Spleen (tissue), 11 donors: ENCODE measurements at regions not wholly inside any gene's neighbourhood (a gene's known extent, or its start where the extent isn't known, plus 50 kb on each side); places are given as distances from the start of the nearest gene placed in this dataset.

Experiments used
- DNase-seq: peaks from one replicate; pipeline ENCODE4 v3.0.0-alpha.2; 2020
- H3K27ac ChIP-seq, 8 donors: fragments of 200-600 bp; sonication (generic) in 7 of 8; 1 replicate in 4 of 8; 2 replicates in 4 of 8; pipeline versions ENCODE4 v1.5.0 to v1.8.0; 2016 to 2021; ENCODE audit warnings: inconsistent platforms in 4 of 8, mild to moderate bottlenecking in 4 of 8, moderate library complexity in 1 of 8
- H3K27me3 ChIP-seq, 7 donors: fragments of 200-600 bp; sonication (generic) in 6 of 7; replicated peaks in 1 of 7; 1 replicate in 4 of 7; 2 replicates in 3 of 7; pipeline versions ENCODE4 v1.5.0 to v1.8.0; 2016 to 2021; ENCODE audit warnings: inconsistent platforms in 3 of 7, mild to moderate bottlenecking in 1 of 7
- H3K36me3 ChIP-seq, 6 donors: fragments of 200-600 bp; sonication (generic) in 5 of 6; 1 replicate in 4 of 6; 2 replicates in 2 of 6; pipeline versions ENCODE4 v1.5.0 to v1.8.0; 2016 to 2021; ENCODE audit warnings: inconsistent platforms in 2 of 6
- H3K4me1 ChIP-seq, 6 donors: fragments of 200-600 bp; sonication (generic) in 5 of 6; 1 replicate in 3 of 6; 2 replicates in 3 of 6; pipeline versions ENCODE4 v1.5.0 to v1.8.0; 2016 to 2021; ENCODE audit warnings: inconsistent platforms in 3 of 6
- H3K4me3 ChIP-seq, 8 donors: fragments of 200-600 bp; sonication (generic) in 7 of 8; 1 replicate in 4 of 8; 2 replicates in 4 of 8; pipeline versions ENCODE4 v1.5.0 to v1.8.0; 2016 to 2021; ENCODE audit warnings: inconsistent platforms in 4 of 8, mild to moderate bottlenecking in 4 of 8, moderate library complexity in 2 of 8
- H3K9me3 ChIP-seq, 8 donors: fragments of 200-600 bp; sonication (generic) in 7 of 8; 1 replicate in 4 of 8; 2 replicates in 4 of 8; pipeline versions ENCODE4 v1.5.0 to v1.8.0; 2016 to 2021; ENCODE audit warnings: inconsistent platforms in 4 of 8
- POLR2A ChIP-seq, 3 donors: fragments of 450-650 bp; IDR thresholded peaks; one replicate each; pipeline ENCODE4 v1.5.1; 2017; ENCODE audit warnings: antibody characterized with exemption in 3 of 3, mild to moderate bottlenecking in 1 of 3
- POLR2AphosphoS5 ChIP-seq, 3 donors: sonication (generic); formaldehyde crosslinking; IDR thresholded peaks; one replicate each; pipeline ENCODE4 v1.5.1; 2017; ENCODE audit warnings: antibody characterized with exemption in 3 of 3
- WGBS, 5 donors: extraction: QIAGEN DNeasy Blood & Tissue Kit in 3 of 5; methylation state at CpG; one replicate each; pipeline versions ENCODE4 v1.1.5 to v1.1.7; 2013 to 2018; 5-methylcytosine and 5-hydroxymethylcytosine counted together
- intact Hi-C: fragments of 100-400 bp; cut with DNase I; formaldehyde crosslinking; loops from one replicate; pipeline ENCODE4 v1.15.0; 2023; ENCODE audit warnings: low total_unique reads
- TF ChIP-seq, protein P1 (sequence below), 11 experiments: fragments of 200-600 bp in 7 of 11; fragments of 450-650 bp in 4 of 11; sonication (generic) in 4 of 11; IDR thresholded peaks in 8 of 11; conservative IDR thresholded peaks in 3 of 11; 1 replicate in 7 of 11; 2 replicates in 4 of 11; pipeline versions ENCODE4 v1.4.0 to v1.8.0; 2016 to 2021; ENCODE audit warnings: antibody characterized with exemption in 11 of 11, inconsistent platforms in 4 of 11, mild to moderate bottlenecking in 1 of 11
- donor health status: healthy with polysubstance abuse.
- donor health status: DM: no; HTN: no; CAD: no; lungs with moderate emphysema.
- donor health status: DM: no; HTN: no; CAD: no.
- donor health status: Bipolar disorder and iron deficiency.
- donor health status: healthy.
- donor health status: DM: no; HTN: no; CAD: no.
- donor health status: DM: yes; HTN: yes; CAD: no.

DNA sequence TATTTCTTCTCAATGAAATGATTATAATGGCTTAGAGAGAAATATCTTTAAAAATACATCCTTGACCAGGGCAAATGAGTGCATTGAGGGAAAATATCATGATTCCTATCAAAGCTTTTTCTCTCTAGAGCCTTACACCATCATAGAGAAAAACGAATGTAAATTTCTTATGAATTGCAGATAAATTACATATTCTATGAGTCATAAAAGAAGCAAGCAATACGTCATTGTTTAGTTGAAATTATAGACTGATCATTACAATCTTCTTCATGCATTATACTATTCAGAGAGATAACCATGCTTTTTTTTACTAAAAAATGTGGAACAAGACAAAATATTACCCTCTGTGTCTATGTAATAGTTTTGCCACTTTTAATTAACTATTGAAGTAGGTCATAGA is 100.9 kb upstream of the RXFP1 start:
- no peaks in the 10 kb centered on the region for H3K9me3 ChIP-seq
- H3K36me3 ChIP-seq, result no peaks in the 10 kb centered on the region
- no peak overlapping the region for H3K4me3 ChIP-seq
- H3K27me3 ChIP-seq, result no peaks in the 10 kb centered on the region
- WGBS, 5 donors, result 40 to 83% (median 57%) methylated on average over 2 of the region's 2 CpGs
- TF ChIP-seq POLR2AphosphoS5 (IDR thresholded peaks at IDR 0.05), result no peak
- TF ChIP-seq, protein P1, sequence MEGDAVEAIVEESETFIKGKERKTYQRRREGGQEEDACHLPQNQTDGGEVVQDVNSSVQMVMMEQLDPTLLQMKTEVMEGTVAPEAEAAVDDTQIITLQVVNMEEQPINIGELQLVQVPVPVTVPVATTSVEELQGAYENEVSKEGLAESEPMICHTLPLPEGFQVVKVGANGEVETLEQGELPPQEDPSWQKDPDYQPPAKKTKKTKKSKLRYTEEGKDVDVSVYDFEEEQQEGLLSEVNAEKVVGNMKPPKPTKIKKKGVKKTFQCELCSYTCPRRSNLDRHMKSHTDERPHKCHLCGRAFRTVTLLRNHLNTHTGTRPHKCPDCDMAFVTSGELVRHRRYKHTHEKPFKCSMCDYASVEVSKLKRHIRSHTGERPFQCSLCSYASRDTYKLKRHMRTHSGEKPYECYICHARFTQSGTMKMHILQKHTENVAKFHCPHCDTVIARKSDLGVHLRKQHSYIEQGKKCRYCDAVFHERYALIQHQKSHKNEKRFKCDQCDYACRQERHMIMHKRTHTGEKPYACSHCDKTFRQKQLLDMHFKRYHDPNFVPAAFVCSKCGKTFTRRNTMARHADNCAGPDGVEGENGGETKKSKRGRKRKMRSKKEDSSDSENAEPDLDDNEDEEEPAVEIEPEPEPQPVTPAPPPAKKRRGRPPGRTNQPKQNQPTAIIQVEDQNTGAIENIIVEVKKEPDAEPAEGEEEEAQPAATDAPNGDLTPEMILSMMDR (IDR thresholded peaks at IDR 0.05 in 8 of 11, conservative IDR thresholded peaks at IDR 0.05 in 3 of 11), result no peak
- no peak for TF ChIP-seq POLR2A (IDR thresholded peaks at IDR 0.05)
- H3K27ac ChIP-seq, result no peak overlapping the region
- no peaks in the 10 kb centered on the region for H3K4me1 ChIP-seq
- intact Hi-C loops, result no loop called here
- no peak for DNase-seq

DNA sequence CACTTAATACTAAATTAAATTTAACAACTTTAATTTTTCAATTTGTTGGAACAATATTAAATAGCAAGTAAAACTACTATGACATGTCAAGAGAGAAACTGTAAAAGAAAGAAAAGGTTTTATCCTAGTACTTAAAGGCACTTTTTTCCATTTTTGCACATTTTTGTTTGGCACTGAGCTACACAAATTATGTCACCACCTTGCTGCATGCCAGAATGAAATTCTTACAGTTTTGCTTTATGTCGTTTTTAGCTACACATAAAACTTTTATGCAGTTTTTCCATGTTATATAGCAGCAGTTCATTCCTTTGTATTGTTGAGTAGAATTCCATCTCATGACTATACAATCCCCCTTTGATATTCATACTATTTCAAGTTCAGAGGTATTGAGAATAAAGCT is 99.1 kb upstream of the RXFP1 start:
- H3K27ac ChIP-seq, result no peak overlapping the region
- WGBS, 5 donors, result 23 to 51% (median 40%) methylated on average over 1 of the region's 1 CpG

DNA sequence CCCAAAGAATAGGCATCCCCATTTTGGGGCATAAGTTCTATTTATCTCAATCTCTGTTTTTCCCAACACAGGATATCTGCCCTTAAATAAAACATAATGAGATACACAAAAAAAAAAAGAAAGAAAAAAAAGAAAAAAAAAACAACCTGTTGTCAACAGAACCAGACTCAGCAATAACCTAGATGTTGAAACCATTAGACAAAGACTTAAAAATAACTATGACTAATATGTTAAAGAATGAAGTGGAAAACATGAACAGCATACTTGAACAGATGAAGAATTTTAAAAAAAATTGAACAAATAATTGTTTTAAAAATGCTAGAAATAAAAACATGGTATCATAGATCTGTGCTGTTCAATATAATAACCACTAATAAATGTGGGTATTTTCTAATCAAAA is 93.4 kb upstream of the RXFP1 start:
- TF ChIP-seq POLR2AphosphoS5 (IDR thresholded peaks at IDR 0.05) (no peak), POLR2A (IDR thresholded peaks at IDR 0.05) (no peak)
- TF ChIP-seq, protein P1 (IDR thresholded peaks at IDR 0.05 in 8 of 11, conservative IDR thresholded peaks at IDR 0.05 in 3 of 11), result no peak
- Histone ChIP-seq H3K36me3 (no peaks in the 10 kb centered on the region), H3K4me3 (no peak overlapping the region), H3K4me1 (no peaks in the 10 kb centered on the region), H3K27ac (no peak overlapping the region), H3K9me3 (no peaks in the 10 kb centered on the region), H3K27me3 (no peaks in the 10 kb centered on the region)
- DNase-seq, result no peak
- intact Hi-C loops, result no loop called here

More for the DNA sequence above, 99.1 kb upstream of the RXFP1 start:
- DNase-seq, result no peak
- H3K4me3 ChIP-seq, result no peak overlapping the region
- no peaks in the 10 kb centered on the region for H3K27me3 ChIP-seq
- intact Hi-C loops, result no loop called here
- H3K9me3 ChIP-seq, result no peaks in the 10 kb centered on the region
- TF ChIP-seq POLR2A (IDR thresholded peaks at IDR 0.05) (no peak), POLR2AphosphoS5 (IDR thresholded peaks at IDR 0.05) (no peak)
- TF ChIP-seq, protein P1 (IDR thresholded peaks at IDR 0.05 in 8 of 11, conservative IDR thresholded peaks at IDR 0.05 in 3 of 11), result no peak
- H3K36me3 ChIP-seq, result no peaks in the 10 kb centered on the region
- no peaks in the 10 kb centered on the region for H3K4me1 ChIP-seq

DNA sequence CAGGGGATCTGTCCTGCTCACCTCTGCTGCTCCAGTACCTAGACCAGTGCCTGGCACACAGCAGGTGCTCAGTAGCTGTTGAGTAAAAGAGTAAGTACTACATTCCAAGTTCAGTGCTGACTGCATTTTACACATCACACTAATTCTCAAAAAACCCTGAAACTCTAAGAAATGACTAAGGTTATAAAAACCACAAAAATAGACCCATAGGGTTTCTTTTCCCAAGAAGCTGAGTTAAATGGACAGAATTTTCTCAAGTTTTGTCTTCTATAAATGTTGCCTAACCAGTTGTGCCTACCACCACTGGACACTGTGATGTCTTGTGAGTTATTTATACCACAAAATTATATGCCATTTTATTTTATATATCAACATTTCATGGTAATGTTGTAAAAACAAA is 78.9 kb upstream of the RXFP1 start:
- no peaks in the 10 kb centered on the region for H3K27me3 ChIP-seq
- H3K4me1 ChIP-seq, result no peaks in the 10 kb centered on the region
- no peaks in the 10 kb centered on the region for H3K36me3 ChIP-seq
- no peak overlapping the region for H3K4me3 ChIP-seq
- intact Hi-C loops, result no loop called here
- TF ChIP-seq POLR2AphosphoS5 (IDR thresholded peaks at IDR 0.05), result no peak
- no peak for TF ChIP-seq POLR2A (IDR thresholded peaks at IDR 0.05)
- TF ChIP-seq, protein P1 (IDR thresholded peaks at IDR 0.05 in 8 of 11, conservative IDR thresholded peaks at IDR 0.05 in 3 of 11), result no peak
- no peak for DNase-seq
- H3K27ac ChIP-seq, result no peak overlapping the region
- no peaks in the 10 kb centered on the region for H3K9me3 ChIP-seq
